WERI-Rb-1 (cell line): ENCODE measurements at regions not wholly inside any gene's neighbourhood (a gene's known extent, or its start where the extent isn't known, plus 50 kb on each side); places are given as distances from the start of the nearest gene placed in this dataset.

Source experiments
- DNase-seq: peaks from one replicate; pipeline ENCODE4 v3.0.0-alpha.2; 2020
- H3K27ac ChIP-seq: fragments of 250-450 bp; sonication (Bioruptor Pico); 2 replicates; pipeline ENCODE4 v1.5.1; 2020; ENCODE audit warnings: mild to moderate bottlenecking, moderate library complexity
- H3K27me3 ChIP-seq: fragments of 250-450 bp; sonication (Bioruptor Pico); 2 replicates; pipeline ENCODE4 v1.5.1; 2021; ENCODE audit warnings: mild to moderate bottlenecking, low read depth, moderate library complexity; ENCODE audit not compliant: insufficient read depth, severe bottlenecking
- H3K36me3 ChIP-seq: fragments of 250-450 bp; sonication (Bioruptor Pico); 2 replicates; pipeline ENCODE4 v1.5.1; 2020; ENCODE audit warnings: mild to moderate bottlenecking, moderate library complexity
- H3K4me3 ChIP-seq: 2 replicates; pipeline ENCODE4 v1.5.1; 2011; ENCODE audit warnings: low read depth, mild to moderate bottlenecking, control low read depth, low read length
- H3K9me3 ChIP-seq: fragments of 250-450 bp; sonication (Bioruptor Pico); 2 replicates; pipeline ENCODE4 v1.5.1; 2021; ENCODE audit warnings: mild to moderate bottlenecking, moderate library complexity; ENCODE audit not compliant: severe bottlenecking
- TF ChIP-seq, protein P1 (sequence below): IDR thresholded peaks from 2 replicates; pipeline ENCODE4 v1.5.1; 2011; ENCODE audit warnings: low read depth, mild to moderate bottlenecking, control low read depth, inconsistent platforms, low read length

DNA sequence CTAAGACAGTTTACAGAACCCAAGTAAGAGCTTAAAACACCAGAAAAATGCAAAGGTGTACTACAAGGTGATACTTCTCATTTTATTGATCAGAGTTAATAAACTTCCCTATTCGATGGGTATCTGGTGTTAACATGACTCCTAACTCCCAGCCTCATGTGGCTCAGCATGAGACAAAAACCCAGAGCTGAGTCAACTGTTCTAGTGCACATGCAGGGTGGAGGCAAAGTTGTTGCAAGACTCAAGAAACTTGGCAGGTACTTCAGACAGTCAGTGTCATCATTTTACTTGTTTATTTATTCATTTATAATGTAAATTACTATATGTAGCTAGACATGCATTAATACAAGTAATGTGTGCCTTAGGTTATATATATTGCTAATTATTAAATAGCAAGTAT, 216.6 kb upstream of the DSEL start:
- no peaks in the 10 kb centered on the region for H3K9me3 ChIP-seq
- no peak for DNase-seq
- TF ChIP-seq, protein P1, sequence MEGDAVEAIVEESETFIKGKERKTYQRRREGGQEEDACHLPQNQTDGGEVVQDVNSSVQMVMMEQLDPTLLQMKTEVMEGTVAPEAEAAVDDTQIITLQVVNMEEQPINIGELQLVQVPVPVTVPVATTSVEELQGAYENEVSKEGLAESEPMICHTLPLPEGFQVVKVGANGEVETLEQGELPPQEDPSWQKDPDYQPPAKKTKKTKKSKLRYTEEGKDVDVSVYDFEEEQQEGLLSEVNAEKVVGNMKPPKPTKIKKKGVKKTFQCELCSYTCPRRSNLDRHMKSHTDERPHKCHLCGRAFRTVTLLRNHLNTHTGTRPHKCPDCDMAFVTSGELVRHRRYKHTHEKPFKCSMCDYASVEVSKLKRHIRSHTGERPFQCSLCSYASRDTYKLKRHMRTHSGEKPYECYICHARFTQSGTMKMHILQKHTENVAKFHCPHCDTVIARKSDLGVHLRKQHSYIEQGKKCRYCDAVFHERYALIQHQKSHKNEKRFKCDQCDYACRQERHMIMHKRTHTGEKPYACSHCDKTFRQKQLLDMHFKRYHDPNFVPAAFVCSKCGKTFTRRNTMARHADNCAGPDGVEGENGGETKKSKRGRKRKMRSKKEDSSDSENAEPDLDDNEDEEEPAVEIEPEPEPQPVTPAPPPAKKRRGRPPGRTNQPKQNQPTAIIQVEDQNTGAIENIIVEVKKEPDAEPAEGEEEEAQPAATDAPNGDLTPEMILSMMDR: no peak
- no peaks in the 10 kb centered on the region for H3K36me3 ChIP-seq
- no peak overlapping the region for H3K27ac ChIP-seq
- no peaks in the 10 kb centered on the region for H3K27me3 ChIP-seq
- no peak overlapping the region for H3K4me3 ChIP-seq

DNA sequence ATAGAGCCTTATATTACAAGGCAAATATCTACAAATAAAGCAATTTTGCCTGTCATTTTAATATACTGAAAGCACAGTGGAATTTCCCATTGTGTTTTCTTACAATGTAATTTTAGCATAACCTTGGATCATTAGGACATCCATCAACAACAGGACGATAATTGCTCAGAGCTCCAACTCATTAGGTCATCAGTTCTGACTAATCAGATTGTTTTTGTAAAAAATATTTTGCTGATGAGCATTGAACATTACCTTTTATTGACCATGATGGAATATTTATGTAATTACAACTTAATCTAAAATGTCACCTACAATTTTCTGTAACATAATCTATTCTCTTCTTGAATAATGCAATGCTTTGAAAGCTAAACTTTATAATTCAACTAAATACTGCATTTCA, 215.3 kb upstream of the DSEL start:
- TF ChIP-seq, protein P1: no peak
- no peak for DNase-seq
- H3K27me3 ChIP-seq: no peaks in the 10 kb centered on the region
- H3K27ac ChIP-seq: no peak overlapping the region
- no peaks in the 10 kb centered on the region for H3K36me3 ChIP-seq
- no peak overlapping the region for H3K4me3 ChIP-seq
- H3K9me3 ChIP-seq: no peaks in the 10 kb centered on the region

DNA sequence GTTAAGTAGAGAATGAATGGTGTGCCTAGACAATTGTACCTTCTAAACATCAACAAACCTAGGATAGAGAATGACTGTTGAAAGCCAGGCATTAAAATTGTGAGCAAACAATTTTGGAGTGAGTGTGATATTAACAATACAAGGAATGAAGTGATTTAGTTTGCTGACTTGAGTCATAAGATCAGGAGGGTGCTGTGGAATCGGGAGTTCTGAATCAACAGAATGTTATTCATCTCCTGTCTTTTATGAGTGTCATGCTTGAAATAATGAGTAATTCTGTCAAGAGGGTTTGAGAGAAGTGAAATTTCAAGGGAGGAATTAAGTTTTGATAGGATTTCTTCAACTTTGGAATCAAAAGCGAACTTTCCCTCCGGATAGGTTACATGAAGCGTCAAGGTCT, 214.4 kb upstream of the DSEL start:
- TF ChIP-seq, protein P1: no peak
- H3K4me3 ChIP-seq: no peak overlapping the region
- H3K27ac ChIP-seq: no peak overlapping the region
- no peaks in the 10 kb centered on the region for H3K27me3 ChIP-seq
- DNase-seq: no peak
- no peaks in the 10 kb centered on the region for H3K9me3 ChIP-seq
- no peaks in the 10 kb centered on the region for H3K36me3 ChIP-seq

DNA sequence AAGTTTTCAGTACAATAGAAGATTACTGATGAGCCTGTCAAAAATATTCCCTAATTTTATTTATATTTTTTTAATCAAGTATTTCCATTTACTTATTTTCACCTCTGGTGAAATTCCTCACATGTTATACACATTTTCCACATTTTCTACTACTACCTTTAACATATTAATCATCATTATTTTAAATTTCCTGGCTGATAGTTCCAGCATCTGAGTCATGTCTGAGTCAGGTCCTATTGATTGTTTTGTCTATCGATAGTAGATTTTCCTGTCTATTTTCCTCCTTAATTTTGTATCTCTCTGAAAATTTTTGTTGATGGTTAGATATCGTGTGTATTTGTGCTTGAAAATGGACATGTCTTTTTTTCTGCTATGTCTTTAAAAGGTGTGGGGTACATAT, 211.8 kb upstream of the DSEL start:
- H3K36me3 ChIP-seq: no peaks in the 10 kb centered on the region
- H3K9me3 ChIP-seq: no peaks in the 10 kb centered on the region
- TF ChIP-seq, protein P1: no peak
- DNase-seq: no peak
- H3K4me3 ChIP-seq: no peak overlapping the region
- no peaks in the 10 kb centered on the region for H3K27me3 ChIP-seq
- H3K27ac ChIP-seq: no peak overlapping the region

DNA sequence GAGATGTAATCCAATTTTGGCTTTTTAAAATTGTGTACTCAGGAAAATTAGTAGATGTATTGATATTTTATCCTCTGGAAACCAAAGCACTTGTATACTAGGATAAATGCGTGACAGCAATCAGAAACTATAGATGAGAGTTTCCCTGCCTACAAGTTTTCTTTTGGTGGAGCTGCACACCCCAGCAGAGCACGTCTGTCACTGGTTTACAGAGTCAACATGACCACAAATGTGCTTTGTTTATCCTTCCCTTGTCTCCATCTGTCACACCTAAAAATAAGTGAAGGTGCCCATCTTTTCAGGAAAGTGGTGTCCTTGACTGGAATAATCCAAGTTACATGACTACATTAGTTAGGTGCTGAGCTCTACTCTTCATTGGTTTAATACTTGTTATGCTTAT, 210.4 kb upstream of the DSEL start:
- DNase-seq: no peak
- H3K27ac ChIP-seq: no peak overlapping the region
- no peaks in the 10 kb centered on the region for H3K27me3 ChIP-seq
- TF ChIP-seq, protein P1: no peak
- no peaks in the 10 kb centered on the region for H3K9me3 ChIP-seq
- H3K36me3 ChIP-seq: no peaks in the 10 kb centered on the region
- H3K4me3 ChIP-seq: no peak overlapping the region

DNA sequence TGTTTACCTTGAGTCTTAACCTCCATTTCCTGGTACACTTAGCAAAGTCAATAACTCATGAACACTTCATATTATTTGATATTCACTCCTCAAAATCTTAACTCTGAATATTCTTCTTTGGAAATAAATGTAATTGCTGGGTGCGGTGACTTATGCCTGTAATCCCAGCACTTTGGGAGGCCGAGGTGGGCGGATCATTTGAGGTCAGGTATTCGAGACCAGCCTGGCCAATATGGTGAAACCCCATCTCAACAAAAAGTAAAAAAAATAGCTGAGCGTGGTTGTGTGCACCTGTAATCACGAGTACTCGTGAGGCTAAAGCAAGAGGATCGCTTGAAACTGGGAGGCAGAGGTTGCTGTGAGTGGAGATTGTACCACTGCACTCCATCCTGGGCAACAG, 201.3 kb upstream of the DSEL start:
- Histone ChIP-seq H3K9me3 (no peaks in the 10 kb centered on the region), H3K36me3 (no peaks in the 10 kb centered on the region), H3K27ac (no peak overlapping the region), H3K27me3 (no peaks in the 10 kb centered on the region), H3K4me3 (no peak overlapping the region)
- TF ChIP-seq, protein P1: no peak
- no peak for DNase-seq
